AML-193 (cell line): ENCODE measurements at regions not wholly inside any gene's neighbourhood (a gene's known extent, or its start where the extent isn't known, plus 50 kb on each side); places are given as distances from the start of the nearest gene placed in this dataset.
A peak's percentile ranks its signal among the peaks of the same experiment; 100 is the strongest.

Source experiments
- DNase-seq, 2 experiments: peaks; one replicate each; lab custom pipeline; 2025; lab: John Stamatoyannopoulos, UW

DNA sequence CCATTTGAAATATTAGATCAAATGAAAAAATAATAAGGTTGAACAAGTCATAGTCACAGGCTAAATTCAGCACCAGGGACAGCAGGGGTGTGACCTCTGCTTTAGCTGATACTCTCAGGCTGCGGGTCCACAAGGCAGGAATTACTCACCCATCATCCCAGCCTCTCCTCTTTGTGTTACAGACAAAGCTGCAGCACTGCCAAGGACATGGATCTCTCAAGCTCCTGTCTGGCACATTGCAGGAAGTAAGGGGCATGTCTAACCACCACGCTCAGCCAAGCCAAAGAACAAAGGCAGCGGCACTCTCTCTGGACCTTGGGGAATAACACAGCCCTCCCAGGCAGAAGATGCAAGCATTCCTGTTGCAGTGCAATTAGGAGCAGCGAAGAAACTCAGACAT is 783.8 kb downstream of the VRK1 start:
- DNase-seq = no peak

DNA sequence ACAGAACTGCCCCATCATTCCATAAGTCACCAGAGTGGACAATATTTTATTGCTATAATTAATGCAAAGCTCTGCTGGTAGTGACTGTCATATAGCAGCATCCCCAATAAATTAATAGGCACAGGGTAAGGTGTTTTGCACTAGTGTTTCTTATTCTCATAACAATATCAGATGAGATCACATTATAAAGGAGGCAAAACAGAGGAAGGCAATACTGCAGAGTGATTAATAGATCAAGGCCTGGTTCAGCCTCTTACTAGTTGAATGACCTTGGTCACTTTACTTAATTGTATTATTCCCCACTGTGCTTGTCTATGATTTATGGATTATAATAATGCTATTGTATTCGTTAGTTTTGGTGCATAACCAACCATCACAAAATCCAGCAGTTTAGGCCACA is 784.8 kb downstream of the VRK1 start:
- DNase-seq = no peak

DNA sequence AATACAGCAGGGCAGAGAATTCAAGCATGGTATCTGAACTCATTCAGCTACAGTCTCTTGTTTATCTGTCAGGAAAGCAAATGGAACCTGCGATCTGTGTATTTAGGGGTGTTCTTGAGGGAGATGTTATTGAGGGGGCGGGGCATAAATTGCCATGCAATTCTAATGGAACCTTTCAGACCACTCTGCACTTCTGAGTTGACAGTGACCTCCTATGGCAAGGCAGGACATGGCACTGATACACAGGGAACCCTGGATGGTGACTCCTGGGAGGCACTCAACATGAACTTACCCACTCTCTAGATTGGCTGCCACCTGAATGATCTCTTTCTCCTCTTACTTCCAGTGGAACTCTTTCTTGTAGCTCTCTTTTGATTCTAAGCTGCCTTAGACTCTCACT is 787.3 kb downstream of the VRK1 start:
- DNase-seq = no peak

DNA sequence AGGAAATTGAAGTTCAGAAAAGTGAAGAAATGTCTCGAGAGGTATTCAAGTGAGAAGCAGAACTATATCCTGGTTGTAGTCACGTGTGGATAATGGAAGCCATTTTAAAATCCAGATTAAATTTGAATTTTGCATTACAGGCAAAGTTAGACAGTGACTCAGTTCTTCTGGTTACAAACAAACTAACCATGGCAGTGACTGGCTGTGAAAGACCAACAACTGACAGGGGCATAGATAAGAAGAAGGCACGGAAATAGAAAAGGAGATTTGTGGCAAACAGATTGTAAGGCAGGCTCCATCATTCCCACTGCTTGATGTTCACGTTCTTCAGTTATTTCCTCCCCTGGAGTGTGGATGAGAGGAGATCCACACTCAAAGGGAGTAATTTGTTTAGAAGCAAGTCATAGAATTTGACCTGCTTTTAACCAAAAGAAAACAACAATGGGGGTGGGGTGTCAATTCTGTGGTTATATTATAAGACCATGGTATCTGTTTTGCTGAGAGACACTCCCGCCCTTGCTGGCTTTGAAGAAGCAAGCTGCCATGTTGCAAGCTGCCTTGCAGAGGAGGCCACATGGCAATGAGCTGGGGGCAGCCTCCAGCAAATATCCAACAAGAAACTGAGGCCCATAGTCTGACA is 795.3 kb downstream of the VRK1 start:
- DNase-seq = no peak

DNA sequence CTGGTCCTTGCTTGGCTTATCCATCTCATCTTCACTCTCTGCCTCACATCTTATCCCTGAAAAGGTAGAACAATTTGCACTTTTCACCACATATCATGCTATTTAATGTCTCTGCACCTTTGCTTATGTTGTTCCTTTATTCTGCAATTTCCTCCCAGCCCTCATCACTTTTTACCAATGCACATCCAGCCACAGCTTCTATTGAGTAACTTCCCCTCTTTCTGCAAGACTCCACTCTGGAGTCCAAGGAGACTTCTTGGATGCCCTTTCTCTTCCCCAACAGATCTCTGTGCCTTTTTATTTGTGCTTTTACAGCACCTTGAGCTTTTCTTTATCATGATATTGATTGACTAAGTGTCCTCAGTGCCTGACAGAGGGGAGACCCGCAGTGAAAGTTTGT is 797.1 kb downstream of the VRK1 start:
- peak; percentile 1 for DNase-seq

DNA sequence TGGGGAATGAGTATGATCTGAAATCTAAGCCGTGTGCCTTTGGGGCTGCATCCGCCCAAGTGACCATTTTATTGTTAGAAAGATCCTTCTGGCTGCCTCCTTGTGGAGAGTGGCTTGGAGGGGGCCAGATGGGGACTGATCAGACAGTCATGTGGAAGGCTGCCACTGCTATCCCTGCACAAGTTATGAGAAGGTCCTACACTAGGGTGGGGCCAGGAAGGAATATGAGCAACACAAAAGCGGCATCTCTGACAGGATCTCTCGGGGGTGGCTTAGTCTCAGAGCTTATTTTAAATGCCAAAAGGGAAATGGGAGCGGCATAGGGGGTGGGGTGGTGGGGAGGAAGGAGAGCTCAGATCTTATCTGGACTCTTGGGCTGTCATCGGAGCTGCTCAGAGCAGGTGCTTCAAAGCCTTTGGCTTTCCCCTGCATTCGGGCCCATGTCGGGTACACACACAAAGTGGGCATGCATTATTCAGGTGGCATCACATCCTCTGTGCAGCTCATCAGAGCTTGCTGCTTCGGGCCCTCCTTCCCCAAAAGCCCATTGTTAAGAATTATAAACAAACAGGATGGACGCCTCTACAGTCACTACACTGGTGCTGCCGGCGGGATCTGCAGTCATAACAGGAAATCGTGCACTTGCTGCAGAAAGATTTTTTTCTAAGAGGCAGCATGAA is 805.4 kb downstream of the VRK1 start:
- no peak for DNase-seq

DNA sequence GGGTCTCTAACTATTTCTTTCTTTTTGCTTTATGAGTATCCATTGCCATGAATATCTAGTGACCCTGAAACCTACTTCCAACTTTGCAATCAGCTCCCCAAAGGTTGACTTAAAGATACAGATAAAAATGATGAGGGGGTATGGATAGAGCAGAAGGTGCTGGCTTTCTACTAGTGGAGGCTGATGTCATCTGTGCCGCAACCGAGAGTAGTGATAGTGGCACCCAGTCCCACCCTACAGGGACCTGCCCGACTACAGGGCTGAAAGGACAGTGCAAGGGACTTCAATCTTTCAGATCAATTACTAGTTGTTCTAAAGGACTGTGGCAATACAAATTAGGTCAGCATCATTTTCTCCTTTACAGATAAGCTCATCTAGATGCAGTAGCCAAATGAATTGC is 806.0 kb downstream of the VRK1 start:
- DNase-seq = no peak

DNA sequence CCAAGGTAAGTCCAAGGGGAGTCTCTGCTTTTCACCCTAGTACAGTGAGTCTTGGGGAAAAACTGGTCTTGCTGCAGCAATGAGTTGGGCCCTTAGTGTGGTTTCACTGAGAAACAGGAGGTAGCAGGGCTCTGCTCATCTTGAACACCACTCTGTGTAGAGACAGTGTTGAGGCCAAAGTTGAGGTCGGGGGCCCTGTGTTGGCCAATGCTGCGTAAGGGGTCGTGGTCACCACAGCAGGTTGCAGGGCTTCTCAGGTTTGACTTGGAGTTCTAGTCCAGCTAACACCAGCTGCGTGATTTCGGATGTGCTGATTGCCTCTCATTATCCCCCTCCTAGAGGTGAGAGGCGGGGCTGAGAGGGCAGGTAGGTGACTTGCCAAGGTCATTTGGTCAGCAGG is 807.5 kb downstream of the VRK1 start:
- no peak for DNase-seq

DNA sequence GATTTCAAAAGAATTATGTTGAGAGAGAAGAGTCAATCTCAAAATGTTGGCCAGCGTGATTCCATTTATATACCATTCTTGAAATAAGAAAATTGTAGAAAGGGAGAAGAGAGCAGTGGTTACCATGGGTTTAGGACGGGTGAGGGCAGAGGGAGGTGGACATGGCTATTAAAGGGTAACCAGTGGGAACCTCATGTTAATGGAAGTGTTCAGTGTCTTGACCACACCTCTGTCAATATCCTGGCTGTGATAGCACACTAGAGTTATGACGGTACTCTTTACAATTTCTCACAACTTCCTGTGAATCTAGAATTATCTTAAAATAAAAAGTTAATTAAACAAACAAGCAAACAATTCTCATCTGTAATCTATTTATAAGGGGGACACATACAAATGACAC is 821.2 kb downstream of the VRK1 start:
- DNase-seq = no peak

DNA sequence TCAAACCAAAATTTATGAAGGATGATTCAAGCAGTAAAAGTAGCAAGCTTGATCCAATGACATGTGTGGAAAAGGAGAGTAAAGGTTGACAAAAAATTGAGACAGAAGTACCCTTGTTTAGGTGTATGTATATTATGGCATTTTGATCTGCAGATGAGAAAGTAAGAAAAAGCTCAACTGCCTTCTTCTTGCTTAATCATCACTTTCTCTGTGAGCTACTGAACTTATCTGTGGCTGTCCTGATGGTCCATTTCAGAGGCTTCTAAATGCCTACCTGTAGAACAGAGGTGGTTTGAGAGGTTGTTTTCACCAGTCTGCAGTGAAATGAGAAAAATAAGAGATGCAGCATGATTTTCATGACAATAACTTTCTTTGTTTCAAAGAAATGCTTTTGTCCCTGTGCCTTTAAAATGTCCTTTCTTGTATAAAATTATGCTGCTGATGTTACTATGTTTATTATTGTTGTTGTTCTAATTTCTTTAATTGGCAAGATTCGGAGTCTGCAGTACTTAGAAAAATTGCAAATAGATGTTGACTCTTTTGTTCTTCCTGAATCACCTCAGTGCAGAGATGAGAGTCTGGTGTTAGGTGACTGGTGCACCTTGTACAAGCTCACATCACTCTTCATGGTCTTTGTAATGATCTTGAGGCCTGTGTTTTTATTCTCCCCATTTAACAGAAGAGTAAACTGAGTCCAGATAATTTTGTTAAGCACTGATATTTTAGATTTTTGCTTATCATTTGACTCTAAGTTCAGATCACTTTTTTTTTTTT is 821.9 kb downstream of the VRK1 start:
- no peak for DNase-seq

DNA sequence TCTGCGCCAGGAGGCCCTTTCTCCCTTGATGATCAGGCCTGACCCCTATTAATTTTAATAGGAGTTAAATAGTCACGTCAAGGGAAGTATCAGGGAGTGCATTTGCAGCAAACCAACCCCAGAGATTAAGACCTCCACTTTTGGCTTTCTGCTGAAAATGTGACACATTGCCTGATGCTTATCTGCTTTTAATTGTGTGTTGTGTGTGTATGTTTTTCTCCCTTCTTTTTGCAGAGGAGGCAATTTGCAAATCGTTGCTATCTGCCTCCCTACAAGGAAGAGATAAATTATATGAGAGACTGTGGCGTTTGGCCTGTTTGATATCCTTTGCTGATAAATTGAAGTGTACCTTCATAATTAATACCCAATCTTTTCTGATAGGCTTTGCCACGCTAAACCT is 822.9 kb downstream of the VRK1 start:
- DNase-seq = no peak

DNA sequence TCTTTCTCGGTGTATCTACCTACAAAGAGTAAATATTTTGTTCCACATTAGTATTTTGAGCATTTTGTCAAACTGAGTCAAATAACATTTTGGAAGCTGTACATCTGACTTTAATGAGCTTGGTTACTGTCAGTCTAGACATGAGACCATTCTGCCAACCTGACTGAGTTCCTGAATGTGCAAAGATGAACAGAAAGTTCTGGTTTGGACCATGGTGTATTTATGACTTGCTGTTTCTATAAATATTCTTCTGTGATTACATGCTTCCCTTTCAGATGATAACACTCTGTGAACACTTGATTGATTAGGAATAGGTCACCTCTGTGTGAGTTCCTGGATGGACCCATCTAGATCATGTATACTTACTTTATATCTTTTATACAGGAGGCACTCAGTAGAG is 827.8 kb downstream of the VRK1 start:
- DNase-seq = no peak

DNA sequence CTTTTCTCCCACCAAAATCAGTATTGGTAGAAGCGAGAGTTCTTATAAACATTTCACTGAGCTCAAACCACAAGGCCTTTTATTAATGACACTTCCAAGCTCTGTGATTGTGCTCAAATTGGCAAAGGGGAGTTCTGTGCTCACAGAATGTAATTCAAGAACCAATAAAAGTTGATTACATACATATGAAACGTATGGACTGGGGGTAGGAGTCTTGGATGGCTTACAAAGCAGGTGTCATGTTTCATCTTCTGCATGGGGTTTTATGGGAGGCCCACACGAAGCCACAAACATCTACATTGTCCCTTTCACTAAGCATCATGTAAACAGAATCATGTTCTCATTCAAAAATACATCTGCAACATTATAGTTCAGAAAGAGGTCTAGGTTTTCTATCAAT is 828.3 kb downstream of the VRK1 start:
- DNase-seq = no peak

DNA sequence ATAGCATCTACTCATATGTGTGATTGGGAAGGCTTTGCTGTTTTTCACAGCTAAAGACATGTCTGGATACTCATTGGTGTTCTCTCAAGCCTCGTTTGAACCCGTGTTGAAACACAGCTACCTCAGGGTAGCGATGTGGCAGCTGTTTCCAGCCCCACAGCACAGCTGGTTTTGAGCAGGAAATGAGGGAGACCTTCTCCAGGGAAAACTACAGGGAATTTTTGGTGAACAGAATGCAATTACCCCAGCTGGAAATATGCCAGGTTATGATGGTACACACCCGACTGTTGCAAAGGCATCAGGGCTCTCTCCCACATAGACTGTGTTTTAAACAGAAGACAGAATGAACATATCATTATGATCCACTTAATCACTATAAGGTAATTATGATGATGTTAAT is 828.9 kb downstream of the VRK1 start:
- no peak for DNase-seq

DNA sequence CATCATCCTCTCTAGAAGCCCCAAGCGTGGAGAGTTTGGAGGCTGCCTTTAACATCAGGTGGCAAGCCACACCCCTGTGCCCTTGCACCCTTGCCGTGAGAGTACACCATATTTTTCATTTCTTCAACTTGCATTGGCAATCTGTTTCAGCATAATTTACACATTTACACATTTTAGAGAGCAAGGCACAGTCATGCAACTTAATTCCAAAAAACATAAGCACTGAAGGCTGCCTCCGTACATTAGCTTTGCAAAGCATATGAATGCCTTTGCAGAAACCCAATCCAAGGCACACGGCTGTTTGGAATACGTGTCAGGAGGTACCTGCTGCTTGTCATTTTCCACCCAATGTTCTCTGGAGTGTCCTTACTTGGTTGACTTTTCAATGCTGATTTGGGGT is 833.1 kb downstream of the VRK1 start:
- DNase-seq = no peak

DNA sequence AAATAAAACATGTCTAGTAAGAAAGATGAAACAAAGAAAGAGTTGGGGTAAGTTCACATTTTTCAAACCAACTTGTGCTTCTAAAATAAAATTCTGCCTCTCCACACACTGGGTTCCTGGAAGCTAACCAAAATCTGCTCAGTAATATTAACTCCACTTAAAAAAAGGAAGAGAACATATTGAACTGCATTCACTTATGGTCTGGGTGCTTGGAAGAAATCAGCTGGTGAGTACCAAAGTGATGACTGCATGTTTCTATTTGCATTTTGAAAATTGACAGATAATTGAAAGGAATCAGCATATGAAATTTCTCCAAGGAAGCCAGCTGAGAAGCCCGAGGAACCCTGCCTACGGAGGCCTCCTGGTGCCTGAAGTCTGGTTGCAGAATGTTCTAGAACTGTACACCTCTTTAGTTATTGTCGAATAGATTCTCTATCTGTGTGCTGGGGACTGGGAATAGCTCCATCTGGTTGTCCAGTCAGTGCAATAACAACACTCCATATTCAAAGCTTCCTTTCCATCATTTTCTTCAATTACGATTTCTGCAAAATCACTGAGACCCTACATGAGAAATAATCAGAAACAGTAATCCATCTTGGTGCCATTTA is 836.1 kb downstream of the VRK1 start:
- no peak for DNase-seq

DNA sequence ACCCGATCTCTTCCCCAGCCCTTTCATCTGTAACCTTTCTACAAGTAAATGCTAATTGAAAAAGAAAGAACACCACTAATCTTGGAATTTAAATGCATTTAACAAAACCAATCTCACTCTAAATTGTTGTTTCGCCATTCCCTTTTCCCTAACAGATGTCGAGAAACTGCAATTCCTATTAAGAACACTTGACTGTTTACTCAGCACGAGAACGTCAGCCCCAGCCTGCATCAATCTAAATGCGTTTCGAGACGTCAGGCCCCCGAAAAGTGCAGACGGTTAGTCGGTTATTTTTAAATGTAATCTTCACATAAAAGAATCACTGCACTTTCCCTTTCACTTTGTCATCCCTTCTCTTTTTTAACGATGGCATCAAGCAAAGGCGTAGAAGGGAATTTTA is 837.6 kb downstream of the VRK1 start:
- DNase-seq = no peak

DNA sequence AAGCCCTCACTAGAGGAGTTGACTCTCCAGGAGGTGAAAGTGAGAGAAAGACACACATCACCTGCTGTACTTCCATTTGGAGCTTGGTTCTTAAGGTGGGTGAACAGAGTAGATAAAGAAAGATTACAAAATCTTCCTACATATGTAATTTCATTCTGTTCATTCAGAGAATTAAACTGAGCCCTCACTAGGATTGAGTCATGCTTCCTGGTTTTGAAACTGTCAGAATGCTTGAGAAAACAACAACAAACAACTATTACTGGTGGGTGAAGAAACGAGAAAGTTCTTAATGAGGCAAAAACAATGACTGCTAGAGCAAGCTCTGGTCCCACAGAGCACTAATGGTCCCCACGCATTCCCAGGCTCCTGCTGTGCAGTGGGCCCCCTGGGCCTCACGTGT is 841.7 kb downstream of the VRK1 start:
- DNase-seq = no peak

DNA sequence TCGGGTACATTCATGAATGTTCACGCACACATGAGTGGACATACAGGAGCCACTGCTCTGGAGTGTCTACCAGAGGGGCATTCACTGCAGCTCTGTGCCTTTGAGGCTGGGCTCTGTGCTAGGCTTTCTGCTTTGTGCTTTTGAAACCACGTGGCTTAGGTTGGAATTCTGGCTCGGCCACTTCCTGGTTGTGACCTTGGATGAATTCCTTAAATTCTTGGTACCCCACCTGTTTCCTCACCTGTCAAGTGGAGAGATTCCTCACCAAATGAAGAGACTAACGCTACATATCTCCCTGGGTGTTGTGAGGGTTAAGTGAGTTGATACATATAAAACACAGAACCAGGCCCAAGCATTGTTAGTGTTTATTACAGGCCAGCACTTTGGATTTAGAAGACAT is 842.8 kb downstream of the VRK1 start:
- DNase-seq = no peak

DNA sequence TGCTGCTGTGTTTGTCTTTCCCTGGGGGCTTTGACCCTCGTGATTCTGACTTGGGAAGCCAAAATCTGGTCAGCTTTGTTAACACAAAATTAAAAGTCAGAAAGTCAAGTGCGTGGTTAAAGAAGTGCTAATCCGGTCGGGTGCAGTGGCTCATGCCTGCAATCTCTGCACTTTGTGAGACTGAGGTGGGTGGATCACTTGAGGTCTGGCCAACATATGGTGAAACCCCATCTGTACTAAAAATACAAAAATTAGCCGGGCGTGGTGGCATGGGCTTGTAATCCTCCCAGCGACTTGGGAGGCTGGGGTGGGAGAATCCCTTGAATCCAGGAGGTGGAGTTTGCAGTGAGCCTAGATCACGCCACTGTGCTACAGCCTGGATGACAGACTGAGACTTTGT is 844.6 kb downstream of the VRK1 start:
- no peak for DNase-seq

DNA sequence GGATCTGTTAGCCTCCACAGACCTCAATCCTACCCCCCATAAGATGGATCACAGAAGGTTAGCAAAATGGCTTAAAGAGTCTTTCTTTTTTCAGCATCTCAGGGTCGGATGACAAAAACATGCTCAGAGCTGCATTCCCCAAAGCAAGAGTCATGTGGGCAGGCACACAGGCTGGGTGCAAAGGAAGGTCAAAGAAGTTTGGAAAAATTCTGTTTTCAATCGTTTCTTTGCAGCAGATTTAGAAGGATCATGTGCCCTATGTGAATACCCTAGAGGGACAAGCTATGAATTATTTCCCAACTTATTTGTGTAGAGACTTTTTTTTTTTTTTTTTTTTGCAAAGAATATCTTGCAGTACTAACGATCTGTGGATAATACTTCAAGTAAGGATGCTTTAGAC is 845.4 kb downstream of the VRK1 start:
- DNase-seq = no peak

DNA sequence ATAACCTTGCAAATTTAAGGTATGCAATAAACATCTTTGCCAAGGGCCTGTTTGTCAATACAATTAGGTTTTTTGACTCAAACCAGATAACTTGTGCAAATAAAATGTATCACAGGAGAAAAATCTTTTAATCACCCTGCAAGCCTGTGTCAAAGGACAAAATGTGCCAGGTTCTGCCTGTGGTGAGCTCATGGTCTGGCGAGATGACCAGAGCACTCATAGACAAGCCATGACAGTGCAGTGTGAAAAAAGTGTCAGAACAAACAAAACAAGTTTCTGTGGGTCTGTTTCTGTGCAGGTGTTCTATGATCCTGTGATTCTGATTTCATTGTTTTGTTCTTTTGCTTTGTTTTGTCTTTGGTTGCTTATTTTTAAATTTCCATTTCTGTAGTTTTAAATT is 847.2 kb downstream of the VRK1 start:
- DNase-seq = no peak

DNA sequence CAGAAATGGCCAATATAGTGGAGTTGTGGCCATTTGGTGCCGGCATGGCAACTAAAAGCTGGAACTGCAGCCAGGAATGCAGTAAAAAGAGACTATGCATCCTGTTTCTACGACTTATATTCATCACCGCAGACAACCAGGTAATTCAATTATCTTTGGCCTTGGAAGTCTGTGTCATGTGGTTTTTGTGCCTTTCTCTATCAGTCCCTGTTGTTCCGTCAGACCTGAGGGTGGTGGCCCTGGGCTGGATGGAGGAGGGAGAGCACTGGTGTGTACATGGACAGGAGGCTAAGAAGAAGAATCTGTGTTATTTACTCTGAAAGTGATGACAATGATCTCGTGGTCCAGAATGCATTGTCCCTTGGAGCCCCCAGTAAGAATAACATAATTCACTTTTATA is 852.6 kb downstream of the VRK1 start:
- DNase-seq = no peak
